Activated CD4-positive, alpha-beta T cell treated with anti-CD3 and anti-CD28 coated beads, Interleukin-10, Interleukin-2, amounts not matched to agents 100 ng/mL and 50 ng/mL, durations not matched to agents 16 hours and 8 hours (primary cell): ENCODE measurements at regions not wholly inside any gene's neighbourhood (a gene's known extent, or its start where the extent isn't known, plus 50 kb on each side); places are given as distances from the start of the nearest gene placed in this dataset.
A peak's percentile ranks its signal among the peaks of the same experiment; 100 is the strongest.
"Not testable (repeated sequence)": the region's sequence is repeated elsewhere in the genome, so short reads cannot be mapped to it uniquely, and the experiment has no call there.

Experiments used
- DNase-seq: peaks from one replicate; pipeline ENCODE4 v3.0.0-alpha.2; 2020

DNA sequence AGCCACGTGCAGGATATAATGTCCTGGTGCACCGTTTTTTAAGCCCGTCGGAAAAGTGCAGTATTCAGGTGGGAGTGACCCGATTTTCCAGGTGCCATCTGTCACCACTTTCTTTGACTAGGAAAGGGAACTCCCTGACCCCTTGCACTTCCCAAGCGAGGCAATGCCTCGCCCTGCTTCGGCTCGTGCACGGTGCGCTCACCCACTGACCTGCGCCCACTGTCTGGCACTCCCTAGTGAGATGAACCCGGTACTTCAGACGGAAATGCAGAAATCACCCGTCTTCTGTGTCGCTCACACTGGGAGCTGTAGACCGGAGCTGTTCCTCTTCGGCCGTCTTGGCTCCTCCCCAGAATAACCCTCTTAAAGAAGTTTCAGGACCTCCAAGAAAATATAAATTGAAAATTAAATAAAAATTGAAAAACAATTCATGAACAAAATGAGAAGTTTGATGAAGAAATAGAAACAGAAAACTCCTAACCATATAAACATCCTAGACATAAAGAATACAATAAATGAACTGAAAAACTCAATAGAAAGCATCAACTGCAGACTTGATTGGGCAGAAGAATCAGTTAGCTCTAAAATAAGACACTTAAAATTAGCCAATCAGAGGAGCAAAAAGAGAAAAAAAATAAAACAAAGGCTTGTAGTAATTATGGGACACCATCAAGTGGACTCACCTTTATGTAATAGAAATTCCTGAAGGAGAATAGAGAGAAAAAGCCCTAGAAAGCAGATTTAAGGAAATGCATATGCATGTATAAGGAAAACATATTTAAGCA, 249.3 kb upstream of the GOT2 start:
- DNase-seq: not testable (repeated sequence)

DNA sequence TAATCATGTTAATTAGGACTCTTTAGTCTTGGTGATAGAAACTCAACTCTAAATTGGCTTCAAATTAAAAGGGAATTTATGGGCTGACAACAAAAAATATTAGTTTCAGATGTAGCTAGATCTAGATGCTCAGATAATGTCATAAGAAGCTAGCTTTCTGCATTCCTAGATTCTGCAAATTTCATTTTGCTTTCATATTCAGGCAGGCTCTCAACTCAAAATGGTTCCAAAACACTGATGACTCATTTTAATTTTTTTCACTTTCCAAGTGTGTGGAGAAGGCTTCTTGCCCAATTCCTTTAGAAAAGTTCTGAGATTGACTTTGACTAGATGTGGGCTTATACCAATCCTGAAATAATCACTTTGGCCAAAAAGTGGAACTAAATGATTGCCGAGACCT, 236.7 kb upstream of the GOT2 start:
- DNase-seq: peak; percentile 8

DNA sequence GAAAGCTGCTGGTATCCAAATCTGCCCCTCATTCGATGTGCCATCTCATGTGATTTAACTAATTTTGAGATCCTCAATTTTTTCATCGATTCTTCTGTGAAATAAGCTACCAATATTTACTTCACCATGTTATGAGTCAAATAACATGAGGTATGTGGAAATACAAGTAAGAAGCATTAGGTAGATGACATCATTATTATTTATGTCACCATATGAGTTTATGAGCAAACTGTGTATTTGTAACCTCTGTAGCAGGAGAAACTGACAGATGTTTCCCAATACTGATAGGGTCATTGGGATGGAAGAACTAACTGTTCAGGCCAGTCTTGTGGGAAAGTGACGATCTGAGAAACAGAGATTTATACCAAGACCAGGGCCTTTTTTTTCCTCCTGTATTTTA, 229.4 kb upstream of the GOT2 start:
- DNase-seq: no peak

DNA sequence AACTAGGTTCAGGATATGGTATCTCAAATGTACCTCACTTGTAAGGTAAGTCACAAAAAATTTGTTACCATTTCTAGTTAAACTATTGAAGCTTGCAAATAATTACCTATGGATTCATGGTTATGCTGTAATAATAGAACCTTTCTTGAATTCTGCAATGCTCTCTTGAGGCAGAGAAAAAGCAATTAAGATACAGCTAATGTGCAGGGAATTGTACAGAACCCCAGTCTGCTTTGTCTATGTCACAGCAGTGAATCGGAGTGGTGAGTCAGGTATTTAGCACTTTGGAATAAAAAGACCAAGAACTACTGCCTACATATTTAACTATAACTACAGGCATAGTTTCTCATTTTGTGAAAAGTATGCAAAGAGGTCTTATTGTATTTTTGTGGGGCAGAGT, 228.7 kb upstream of the GOT2 start:
- DNase-seq: no peak

DNA sequence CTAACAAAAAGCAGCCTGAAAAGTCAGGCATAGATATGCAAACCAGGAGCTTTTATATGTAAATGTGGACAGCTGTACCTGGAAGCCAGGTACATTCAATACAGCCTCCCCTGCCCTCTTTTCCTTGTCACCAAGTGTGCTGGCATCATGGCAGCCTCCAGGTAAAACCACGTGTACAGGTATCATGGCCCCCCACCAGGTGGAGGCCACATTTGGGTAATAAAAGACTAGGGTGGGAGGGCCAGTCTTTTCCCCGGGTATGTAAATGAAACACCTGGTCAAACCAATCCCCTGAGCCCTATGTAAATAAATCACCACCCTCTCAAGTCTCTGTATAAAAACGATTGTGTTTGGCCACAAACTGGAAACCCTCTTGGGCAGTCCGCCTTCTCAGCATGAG, 226.4 kb upstream of the GOT2 start:
- DNase-seq: no peak

DNA sequence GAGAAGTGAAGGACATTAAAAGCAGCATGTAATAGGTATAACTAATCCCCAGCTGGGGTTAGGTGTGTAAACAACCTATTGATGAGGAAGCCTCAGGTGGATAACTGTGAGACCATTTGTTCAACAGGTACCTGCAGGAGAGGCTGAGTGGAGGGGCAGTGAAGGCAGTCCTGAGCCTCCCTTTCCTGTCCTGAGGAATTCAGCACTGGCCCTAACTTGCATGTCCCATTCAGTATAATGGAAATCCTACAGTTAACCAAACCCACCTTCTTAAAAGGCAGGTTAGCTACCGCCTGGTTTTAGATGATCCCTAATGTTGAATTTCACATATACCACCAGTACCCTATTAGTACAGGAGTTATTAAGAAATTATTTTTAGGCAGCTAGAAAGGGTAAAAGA, 225.9 kb upstream of the GOT2 start:
- no peak for DNase-seq

DNA sequence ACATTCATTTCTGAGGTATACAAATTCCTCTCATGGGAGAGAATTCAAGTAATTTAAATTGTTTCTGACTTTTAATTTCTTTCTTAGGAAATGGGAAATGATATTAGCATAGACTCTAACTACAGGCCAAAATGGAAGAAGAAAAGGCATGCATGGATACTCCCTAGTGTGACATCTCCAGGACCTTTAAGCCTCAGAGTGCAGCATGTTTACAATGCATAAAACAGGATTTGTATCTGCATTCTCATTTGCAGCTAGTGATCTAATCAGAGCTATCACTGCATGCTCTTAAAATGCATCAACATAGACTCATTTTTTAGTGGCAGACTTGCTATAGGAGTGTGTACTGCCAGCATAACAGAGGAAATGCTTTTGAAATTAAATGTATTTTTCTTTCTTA, 224.6 kb upstream of the GOT2 start:
- DNase-seq: no peak

DNA sequence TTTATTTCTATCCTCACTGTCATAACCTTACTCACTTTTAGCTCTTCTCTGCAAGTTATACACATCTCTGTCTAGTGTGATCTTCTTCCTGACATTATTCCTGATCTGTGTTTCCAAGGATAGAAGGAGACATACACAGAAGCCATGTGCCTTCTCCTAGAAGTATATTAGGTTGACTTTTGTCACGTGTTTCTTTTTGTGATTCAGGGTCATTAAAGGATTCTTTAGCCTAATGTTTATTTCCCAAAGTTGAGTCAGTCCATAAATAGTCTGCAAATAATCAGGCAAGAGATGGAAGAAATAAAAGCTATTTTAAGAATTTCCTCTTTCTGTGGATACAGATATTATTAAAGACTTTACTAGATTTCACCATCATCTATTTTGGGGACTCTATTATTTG, 214.1 kb upstream of the GOT2 start:
- no peak for DNase-seq

DNA sequence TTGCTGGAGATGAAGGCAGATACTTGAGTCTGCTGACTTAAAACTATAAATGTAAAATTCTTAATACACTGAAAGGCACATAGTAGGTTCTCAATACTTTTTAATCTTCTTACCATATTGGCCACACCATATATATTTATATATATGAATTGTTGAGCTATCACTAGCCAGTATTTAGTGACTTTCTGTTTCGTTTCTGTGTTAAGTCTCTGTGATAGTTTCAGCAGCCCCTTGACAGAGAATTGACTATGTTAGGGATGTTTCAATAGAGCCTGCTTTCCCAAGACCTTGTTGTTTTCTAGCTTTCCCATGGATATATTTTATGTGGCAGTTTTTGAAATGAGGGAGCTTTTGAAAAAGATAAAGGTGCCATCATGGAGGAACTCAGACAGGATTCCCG, 206.5 kb upstream of the GOT2 start:
- no peak for DNase-seq

DNA sequence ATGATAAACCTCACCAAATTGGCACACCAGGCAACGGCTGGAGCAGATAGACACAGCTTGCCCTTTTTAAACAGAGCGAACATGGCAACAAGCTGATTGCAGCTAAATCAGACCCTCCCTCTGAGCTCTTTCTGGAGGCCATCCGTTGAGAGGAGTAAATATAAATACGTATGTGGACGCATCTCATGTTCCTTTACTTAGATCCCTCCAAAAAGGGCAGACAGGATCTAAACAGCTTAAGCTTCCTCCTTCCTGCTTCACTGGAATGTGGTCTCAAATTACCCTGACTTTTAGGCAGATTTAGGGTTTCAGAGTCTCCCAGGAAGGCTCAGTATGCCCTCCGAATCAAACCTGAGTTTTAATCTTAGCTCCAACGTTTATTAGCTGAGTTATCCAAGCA, 204.7 kb upstream of the GOT2 start:
- DNase-seq: no peak

DNA sequence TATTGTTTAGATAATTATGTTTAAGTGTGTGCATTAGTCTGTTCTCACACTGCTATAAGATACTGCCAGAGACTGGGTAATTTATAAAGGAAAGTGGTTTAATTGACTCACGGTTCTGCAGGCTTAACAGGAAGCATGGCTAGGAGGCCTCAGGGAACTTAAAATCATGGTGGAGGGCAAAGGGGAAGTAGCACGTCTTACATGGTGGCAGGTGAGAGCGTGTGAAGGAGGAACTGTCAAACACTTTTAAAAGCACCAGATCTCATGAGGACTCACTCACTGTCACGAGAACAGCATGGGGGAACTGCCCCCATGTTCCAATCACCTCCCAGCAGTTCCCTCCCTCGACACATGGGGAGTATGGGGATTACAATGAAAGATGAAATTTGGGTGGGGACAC, 203.5 kb upstream of the GOT2 start:
- no peak for DNase-seq

DNA sequence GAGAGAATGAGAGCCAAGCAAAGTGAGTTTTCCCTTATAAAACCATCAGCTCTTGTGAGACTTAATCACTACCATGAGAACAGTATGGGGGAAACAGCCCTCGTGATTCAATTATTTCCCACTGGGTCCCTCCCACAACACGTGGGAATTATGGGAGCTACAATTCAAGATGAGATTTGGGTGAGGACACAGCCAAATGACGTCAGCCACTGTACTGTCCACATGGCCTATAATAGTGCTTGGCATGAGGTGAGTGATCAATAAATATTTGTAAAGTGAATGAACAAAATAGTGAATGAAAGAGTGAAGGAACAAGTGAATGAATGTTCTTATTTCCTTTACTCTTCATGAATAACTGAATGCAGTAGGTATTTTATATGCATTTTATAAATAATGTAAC, 199.1 kb upstream of the GOT2 start:
- no peak for DNase-seq

DNA sequence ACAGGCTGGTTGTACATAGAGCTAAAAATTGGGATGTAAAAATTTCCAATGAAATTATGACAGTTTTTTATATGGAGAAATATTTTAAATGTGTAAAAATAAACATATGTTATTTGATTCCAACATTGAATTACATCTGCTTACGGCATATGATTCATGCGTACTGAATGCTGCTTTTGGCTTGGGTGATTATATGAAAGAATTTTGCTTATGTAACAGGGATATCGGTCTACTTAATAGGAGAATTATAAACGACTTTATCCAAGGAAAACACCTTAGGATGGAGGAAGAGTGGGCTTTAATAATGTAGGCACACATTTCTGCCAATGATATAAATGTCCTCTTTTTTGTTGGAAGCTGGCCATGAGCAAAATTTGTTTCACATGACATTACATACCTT, 197.3 kb upstream of the GOT2 start:
- DNase-seq: no peak

DNA sequence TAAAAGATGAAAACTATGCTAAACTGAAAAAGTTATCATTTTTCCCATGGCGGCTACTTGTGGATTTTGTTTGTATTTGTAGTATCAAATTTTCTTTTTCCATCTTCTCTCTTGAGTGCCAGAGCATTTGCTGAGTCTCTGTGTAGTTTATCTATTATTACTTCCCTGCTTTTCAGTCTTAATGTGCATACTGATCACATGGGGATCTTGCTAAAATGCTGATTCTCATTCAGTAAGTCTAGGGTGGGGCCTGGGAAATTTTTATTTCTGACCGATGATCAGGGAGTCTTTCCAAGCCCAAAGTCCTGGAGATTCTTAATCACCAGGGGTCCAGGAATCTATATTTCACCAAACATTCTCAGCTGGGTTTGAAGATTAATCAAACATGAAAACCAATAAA, 189.0 kb upstream of the GOT2 start:
- DNase-seq: no peak

DNA sequence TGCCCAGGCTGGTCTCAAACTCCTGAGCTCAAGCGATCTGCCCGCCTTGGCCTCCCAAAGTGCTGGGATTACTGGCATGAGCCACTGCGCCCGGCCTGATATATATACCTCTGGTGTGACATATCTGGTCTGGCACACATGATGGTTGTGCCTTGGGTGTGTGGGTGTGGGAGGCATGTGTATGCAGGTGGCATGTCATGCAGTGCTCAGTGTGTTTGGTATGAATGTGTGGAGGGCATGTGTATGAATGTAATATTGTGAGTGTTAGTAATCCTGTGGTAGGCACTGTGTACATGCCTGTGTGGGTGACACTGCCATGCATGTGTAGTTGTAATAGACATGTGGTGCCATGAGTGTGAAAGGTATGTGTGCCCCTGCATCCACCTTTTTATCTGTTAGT, 179.3 kb upstream of the GOT2 start:
- DNase-seq: no peak

DNA sequence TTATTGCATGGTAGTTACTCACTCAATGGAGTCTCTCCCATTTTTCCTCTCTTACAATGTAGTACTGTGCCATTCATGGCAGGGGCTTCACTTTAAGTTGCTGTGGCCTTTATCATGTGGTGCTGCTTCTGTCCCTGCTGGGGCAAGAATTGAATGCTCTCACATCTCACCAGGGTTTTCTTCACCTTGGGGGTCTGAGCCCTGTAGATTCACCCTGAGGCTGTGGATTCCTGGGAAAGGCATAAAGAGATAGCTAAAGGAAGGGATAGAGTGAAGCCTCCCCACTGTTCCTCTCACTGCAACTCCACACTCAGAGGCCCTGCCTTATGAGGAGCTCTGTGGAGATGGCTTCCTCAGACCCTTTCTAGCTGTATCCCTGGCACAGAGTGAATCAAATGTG, 178.5 kb upstream of the GOT2 start:
- DNase-seq: no peak

DNA sequence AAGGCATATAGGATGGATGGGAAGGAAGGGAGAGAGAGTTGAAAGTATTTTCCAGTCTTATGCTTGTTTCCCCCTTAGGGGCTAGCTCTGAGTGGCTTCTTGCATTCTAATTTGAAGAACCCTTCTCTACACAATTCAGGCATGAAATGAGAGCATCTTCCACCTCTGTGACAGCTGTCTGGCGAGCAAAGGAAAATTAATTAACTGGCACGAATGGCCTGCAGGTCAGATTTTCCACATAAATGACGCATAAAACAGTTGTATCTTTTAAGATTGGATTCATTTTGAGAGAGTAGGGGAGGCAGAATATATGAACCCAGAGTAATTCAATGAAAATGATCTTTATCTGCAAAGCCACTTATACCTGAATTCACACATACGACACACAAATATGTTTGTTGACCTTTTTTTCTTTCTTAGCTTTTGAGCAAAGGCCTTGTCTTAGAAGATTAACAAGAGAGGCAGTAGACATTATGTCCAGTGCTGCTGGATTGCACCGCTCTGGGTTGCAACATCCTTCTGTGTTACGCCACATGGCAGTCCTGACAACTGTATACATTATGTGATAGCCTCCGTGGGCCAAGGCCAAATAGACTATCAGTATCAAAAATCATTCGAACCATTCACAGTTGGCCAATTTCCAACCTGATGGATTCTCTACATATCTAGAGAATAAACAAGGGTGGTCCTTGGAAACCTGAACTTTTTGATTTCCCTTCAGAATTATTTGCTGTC, 173.0 kb upstream of the GOT2 start:
- DNase-seq: no peak

DNA sequence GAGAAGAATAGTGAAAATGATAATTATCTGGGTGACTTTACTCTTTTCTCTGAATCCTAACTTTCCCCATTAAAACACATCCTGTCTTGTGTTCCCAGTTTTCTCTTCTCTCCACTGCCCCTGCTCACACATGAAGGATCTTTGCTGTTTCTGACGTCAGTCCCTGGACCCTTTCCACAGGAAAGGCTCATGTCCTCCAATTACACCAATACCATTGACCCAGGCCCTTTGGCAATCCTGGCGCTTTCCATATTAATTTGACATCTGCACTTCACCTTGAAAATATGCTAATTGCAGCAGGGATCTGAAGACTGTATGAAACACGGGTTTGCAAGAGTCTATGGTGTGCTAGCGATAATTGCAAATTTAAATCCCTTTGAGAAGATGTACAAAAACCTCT, 170.2 kb upstream of the GOT2 start:
- DNase-seq: no peak

DNA sequence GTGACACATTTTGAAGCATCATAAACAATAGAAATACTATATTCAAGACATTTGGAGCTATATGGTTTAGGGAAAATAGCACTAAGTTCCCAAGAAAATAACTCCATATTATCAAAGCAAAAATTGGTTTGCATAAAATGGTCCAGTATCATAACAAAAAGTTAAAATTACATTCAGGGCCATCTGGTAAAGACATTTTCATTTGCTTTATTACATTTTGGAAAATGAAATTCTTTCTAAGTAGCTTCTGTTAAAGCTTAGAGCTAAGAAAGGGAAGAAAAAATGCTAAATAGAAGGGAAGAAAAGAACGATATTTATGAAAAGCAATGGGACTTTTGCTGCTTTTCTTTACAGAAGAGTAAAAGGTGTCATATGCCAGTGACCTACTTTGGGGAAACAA, 155.4 kb upstream of the GOT2 start:
- DNase-seq: no peak

DNA sequence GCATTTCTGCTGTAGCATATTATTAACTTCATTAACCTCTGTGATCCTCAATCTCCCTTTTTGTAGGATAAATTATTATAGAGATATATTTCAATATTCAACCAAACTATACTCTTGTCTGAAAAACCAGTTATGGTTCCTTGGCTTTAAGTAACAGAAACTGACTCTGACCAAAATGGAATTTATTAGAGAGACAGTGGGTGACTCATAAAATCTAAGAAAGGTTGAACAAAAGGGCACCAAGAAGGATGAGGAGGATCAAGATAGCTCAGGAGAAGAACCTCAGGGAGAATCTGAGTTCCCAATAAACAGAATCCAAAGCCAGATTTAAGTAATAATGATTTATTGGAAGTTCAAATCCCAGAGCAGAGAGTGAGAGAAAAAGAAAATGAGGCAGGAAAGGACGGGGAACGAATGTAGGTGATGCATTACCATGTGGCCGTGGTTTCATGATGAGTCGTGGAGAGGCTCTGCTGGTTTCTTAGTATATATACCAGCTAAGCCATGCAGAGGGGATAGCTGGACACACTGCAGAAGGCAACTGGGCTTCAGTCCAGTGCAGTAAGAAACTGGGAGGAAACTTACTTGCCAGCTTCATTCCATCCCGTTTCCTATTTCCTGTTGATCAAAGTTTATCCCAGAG, 151.5 kb upstream of the GOT2 start:
- DNase-seq: no peak

DNA sequence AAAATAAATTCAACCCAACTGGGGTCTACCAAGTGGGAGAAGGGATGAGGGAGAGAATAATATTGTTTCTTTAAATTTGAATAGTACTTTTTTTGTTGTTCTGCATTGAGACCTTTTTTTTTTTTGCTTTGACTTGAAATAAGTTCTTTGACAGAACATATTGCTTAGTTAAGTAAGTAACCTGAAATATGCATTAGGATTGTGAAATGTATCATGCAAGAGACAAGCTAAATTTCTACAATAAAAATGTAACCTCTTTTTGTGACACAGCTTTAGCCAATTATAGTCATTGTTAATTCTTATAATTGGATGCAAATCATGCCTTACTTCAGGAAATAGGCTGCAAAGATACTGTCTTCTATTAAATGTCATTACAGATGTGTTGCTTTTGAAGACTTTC, 150.0 kb upstream of the GOT2 start:
- DNase-seq: no peak

DNA sequence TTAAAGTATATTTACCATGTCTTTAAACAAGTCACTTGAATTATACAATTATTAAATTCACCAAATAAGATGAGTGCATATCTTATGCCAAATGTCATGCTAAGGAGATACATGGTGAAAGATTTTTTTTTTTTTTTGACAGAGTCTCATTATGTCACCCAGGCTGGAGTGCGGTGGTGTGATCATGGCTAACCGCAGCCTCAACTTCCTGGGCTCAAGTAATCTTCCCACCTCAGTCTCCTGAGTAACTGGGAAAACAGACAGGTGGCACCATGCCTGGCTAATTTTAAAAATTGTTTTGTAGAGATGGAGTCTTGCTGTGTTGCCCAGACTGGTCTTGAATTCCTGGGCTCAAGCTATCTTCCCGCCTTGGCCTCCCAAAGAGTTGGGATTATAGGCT, 149.0 kb upstream of the GOT2 start:
- no peak for DNase-seq

DNA sequence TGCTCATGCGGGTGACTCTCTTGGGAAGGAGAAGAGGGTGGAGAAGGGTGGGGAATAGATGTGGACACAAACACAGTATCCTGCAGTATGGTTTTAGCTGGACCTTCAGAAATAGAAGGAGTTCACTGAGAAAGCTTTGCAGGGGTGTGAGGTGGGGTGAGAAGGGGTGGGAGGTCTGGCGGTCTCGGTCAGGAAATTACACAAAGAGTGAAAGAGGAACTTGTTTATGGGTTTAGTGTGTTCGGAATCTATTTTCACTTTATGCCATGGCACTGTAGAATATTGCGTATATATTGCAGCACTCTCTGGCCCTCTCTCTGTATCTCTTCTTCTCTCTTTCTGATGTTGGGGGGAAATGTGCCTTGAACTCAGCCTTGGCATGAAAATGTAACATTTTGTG, 148.2 kb upstream of the GOT2 start:
- DNase-seq: no peak

DNA sequence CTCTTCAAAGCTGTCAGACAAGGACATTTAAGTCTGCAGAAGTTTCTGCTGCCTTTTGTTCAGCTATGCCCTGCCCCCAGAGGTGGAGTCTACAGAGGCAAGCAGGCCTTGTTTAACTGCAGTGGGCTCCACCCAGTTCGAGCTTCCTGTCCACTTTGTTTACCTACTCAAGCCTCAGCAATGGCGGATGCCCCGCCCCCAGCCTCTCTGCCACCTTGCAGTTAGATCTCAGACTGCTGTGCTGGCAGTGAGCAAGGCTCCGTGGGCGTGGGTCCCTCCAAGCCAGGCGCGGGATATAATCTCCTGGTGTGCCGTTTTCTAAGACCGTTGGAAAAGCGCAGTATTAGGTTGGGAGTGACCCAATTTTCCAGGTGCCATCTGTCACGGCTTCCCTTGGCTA, 144.5 kb upstream of the GOT2 start:
- DNase-seq: not testable (repeated sequence)
